ENCODE measurements at regions not wholly inside any gene's neighbourhood (a gene's known extent, or its start where the extent isn't known, plus 50 kb on each side); places are given as distances from the start of the nearest gene placed in this dataset.

GRCh38 chr3:25985621-25986020, 195.7 kb downstream of the OXSM start (continued):
- TF ChIP-seq, protein P1, sequence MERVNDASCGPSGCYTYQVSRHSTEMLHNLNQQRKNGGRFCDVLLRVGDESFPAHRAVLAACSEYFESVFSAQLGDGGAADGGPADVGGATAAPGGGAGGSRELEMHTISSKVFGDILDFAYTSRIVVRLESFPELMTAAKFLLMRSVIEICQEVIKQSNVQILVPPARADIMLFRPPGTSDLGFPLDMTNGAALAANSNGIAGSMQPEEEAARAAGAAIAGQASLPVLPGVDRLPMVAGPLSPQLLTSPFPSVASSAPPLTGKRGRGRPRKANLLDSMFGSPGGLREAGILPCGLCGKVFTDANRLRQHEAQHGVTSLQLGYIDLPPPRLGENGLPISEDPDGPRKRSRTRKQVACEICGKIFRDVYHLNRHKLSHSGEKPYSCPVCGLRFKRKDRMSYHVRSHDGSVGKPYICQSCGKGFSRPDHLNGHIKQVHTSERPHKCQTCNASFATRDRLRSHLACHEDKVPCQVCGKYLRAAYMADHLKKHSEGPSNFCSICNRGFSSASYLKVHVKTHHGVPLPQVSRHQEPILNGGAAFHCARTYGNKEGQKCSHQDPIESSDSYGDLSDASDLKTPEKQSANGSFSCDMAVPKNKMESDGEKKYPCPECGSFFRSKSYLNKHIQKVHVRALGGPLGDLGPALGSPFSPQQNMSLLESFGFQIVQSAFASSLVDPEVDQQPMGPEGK (CRISPR knock-in tag; IDR thresholded peaks at IDR 0.05; ENCODE audit: borderline replicate concordance) = no peak

DNA sequence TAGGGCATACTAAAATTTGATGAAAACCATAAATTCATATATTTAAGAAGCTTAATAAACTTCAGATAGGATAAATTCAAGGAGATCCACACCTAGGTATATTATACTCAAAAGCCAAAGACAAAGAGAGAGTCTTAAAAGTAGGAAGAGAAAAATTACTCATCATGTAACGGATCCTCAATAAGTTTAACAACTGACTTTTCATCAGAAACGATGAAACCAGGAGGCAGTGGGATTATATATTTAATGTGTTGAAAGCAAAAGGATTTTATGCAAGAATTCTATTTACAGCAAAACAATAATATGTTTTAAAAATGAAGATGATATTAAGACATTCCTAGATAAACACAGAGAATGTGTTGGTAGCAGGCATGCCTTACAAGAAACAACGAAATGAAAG, 202.7 kb downstream of the OXSM start:
- TF ChIP-seq ZFP30 (CRISPR knock-in tag; IDR thresholded peaks at IDR 0.05) (no peak), BACH2 (CRISPR knock-in tag; IDR thresholded peaks at IDR 0.05; ENCODE audit: borderline replicate concordance) (no peak), TOX (CRISPR knock-in tag; IDR thresholded peaks at IDR 0.05; ENCODE audit: borderline replicate concordance) (no peak), ARNTL (CRISPR knock-in tag; IDR thresholded peaks at IDR 0.05; ENCODE audit: borderline replicate concordance, low read depth) (no peak), CREB5 (CRISPR knock-in tag; IDR thresholded peaks at IDR 0.05; ENCODE audit: low read depth) (no peak), ISL1 (CRISPR knock-in tag; IDR thresholded peaks at IDR 0.05) (no peak), CSDC2 (CRISPR knock-in tag; IDR thresholded peaks at IDR 0.05) (no peak), PPARA (CRISPR knock-in tag; IDR thresholded peaks at IDR 0.05; ENCODE audit: borderline replicate concordance) (no peak), OSR1 (CRISPR knock-in tag; IDR thresholded peaks at IDR 0.05) (no peak), RARB (CRISPR knock-in tag; IDR thresholded peaks at IDR 0.05) (no peak), TCF4 (CRISPR knock-in tag; IDR thresholded peaks at IDR 0.05; ENCODE audit: borderline replicate concordance) (no peak)
- TF ChIP-seq, protein P2, sequence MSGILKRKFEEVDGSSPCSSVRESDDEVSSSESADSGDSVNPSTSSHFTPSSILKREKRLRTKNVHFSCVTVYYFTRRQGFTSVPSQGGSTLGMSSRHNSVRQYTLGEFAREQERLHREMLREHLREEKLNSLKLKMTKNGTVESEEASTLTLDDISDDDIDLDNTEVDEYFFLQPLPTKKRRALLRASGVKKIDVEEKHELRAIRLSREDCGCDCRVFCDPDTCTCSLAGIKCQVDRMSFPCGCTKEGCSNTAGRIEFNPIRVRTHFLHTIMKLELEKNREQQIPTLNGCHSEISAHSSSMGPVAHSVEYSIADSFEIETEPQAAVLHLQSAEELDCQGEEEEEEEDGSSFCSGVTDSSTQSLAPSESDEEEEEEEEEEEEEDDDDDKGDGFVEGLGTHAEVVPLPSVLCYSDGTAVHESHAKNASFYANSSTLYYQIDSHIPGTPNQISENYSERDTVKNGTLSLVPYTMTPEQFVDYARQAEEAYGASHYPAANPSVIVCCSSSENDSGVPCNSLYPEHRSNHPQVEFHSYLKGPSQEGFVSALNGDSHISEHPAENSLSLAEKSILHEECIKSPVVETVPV (CRISPR knock-in tag; IDR thresholded peaks at IDR 0.05) = no peak
- no peak for ATAC-seq

GRCh38 chr3:26004172-26004571, 214.3 kb downstream of the OXSM start:
- TF ChIP-seq TCF4 (CRISPR knock-in tag; IDR thresholded peaks at IDR 0.05; ENCODE audit: borderline replicate concordance) = no peak
- no peak for TF ChIP-seq ARNTL (CRISPR knock-in tag; IDR thresholded peaks at IDR 0.05; ENCODE audit: borderline replicate concordance, low read depth)
- TF ChIP-seq ZNF8 (CRISPR knock-in tag; IDR thresholded peaks at IDR 0.05) = no peak
- TF ChIP-seq OSR1 (CRISPR knock-in tag; IDR thresholded peaks at IDR 0.05) = no peak
- TF ChIP-seq ISL1 (CRISPR knock-in tag; IDR thresholded peaks at IDR 0.05) = no peak
- no peak for TF ChIP-seq TOX (CRISPR knock-in tag; IDR thresholded peaks at IDR 0.05; ENCODE audit: borderline replicate concordance)
- TF ChIP-seq PPARA (CRISPR knock-in tag; IDR thresholded peaks at IDR 0.05; ENCODE audit: borderline replicate concordance) = no peak
- no peak for TF ChIP-seq ZNF70 (CRISPR knock-in tag; IDR thresholded peaks at IDR 0.05)
- TF ChIP-seq POU6F1 (CRISPR knock-in tag; IDR thresholded peaks at IDR 0.05; ENCODE audit: borderline replicate concordance, low read depth) = no peak
- no peak for TF ChIP-seq ESRRG (CRISPR knock-in tag; IDR thresholded peaks at IDR 0.05)
- TF ChIP-seq BACH2 (CRISPR knock-in tag; IDR thresholded peaks at IDR 0.05; ENCODE audit: borderline replicate concordance) = no peak
- TF ChIP-seq, protein P1 (CRISPR knock-in tag; IDR thresholded peaks at IDR 0.05; ENCODE audit: borderline replicate concordance) = no peak
- TF ChIP-seq CSDC2 (CRISPR knock-in tag; IDR thresholded peaks at IDR 0.05) = no peak
- no peak for TF ChIP-seq RARB (CRISPR knock-in tag; IDR thresholded peaks at IDR 0.05)
- no peak for TF ChIP-seq ZNF565 (CRISPR knock-in tag; conservative IDR thresholded peaks at IDR 0.05; ENCODE audit: low read depth)
- TF ChIP-seq ZFP30 (CRISPR knock-in tag; IDR thresholded peaks at IDR 0.05) = no peak
- TF ChIP-seq CREB5 (CRISPR knock-in tag; IDR thresholded peaks at IDR 0.05; ENCODE audit: low read depth) = no peak
- TF ChIP-seq ZFP3 (CRISPR knock-in tag; IDR thresholded peaks at IDR 0.05) = no peak
- TF ChIP-seq, protein P2 (CRISPR knock-in tag; IDR thresholded peaks at IDR 0.05) = no peak
- ATAC-seq = no peak

Measured in SK-N-SH treated with all-trans-retinoic acid at 6 μM for 48 hours (cell line).